HEK293 (cell line): ENCODE measurements at regions not wholly inside any gene's neighbourhood (a gene's known extent, or its start where the extent isn't known, plus 50 kb on each side); places are given as distances from the start of the nearest gene placed in this dataset.

Experiments used
- CTCF ChIP-seq: fragments of 450-650 bp; formaldehyde crosslinking; IDR thresholded peaks from 2 replicates; pipeline ENCODE4 v1.5.1; 2016; ENCODE audit warnings: missing biosample characterization, missing genetic modification characterization
- HIC1 ChIP-seq: fragments of 450-650 bp; formaldehyde crosslinking; IDR thresholded peaks from 2 replicates; pipeline ENCODE4 v1.5.1; 2016; ENCODE audit warnings: missing biosample characterization, missing genetic modification characterization
- HOXA7 ChIP-seq: sonication (generic); formaldehyde crosslinking; IDR thresholded peaks from 2 replicates; pipeline ENCODE4 v1.8.1; 2022; ENCODE audit warnings: missing genetic modification reagents, borderline replicate concordance
- MZF1 ChIP-seq: fragments of 450-650 bp; formaldehyde crosslinking; IDR thresholded peaks from 2 replicates; pipeline ENCODE4 v1.5.1; 2017; ENCODE audit warnings: missing biosample characterization, missing genetic modification characterization, borderline replicate concordance
- ZNF266 ChIP-seq: fragments of 450-650 bp; formaldehyde crosslinking; IDR thresholded peaks from 2 replicates; pipeline ENCODE4 v1.5.1; 2016; ENCODE audit warnings: missing biosample characterization, missing genetic modification characterization, low read depth
- ZNF513 ChIP-seq: fragments of 450-650 bp; IDR thresholded peaks from 2 replicates; pipeline ENCODE4 v1.5.1; 2018; ENCODE audit warnings: missing biosample characterization, missing genetic modification characterization
- ZNF670 ChIP-seq: fragments of 450-650 bp; formaldehyde crosslinking; IDR thresholded peaks from 2 replicates; pipeline ENCODE4 v1.5.1; 2016; ENCODE audit warnings: missing biosample characterization, missing genetic modification characterization, low read depth
- ZNF76 ChIP-seq: fragments of 450-650 bp; formaldehyde crosslinking; IDR thresholded peaks from 2 replicates; pipeline ENCODE4; 2016; ENCODE audit warnings: low read depth, missing biosample characterization, missing genetic modification characterization, borderline replicate concordance

- no peak for TF ChIP-seq ZNF513
- TF ChIP-seq CTCF (tag by site-specific recombination) = no peak
- TF ChIP-seq ZNF76 = no peak
- TF ChIP-seq ZNF670 (tag by site-specific recombination) = no peak
- TF ChIP-seq ZNF266 (tag by site-specific recombination) = no peak
- no peak for TF ChIP-seq HIC1 (tag by site-specific recombination)
- no peak for TF ChIP-seq MZF1 (tag by site-specific recombination)
- no peak for TF ChIP-seq HOXA7 (CRISPR knock-in tag)
Measured at GRCh38 chr7:60017-60675, 132.2 kb upstream of the FAM20C start.
